Endothelial cell of umbilical vein (primary cell): ENCODE measurements at regions not wholly inside any gene's neighbourhood (a gene's known extent, or its start where the extent isn't known, plus 50 kb on each side); places are given as distances from the start of the nearest gene placed in this dataset.

Experiments used
- BruUV-seq: library from RNA; stranded (reverse); fragments of 400-500 nt; replicated peaks from 2 replicates; lab custom pipeline; 2021; lab: Mats Ljungman, UMichigan
- CTCF ChIA-PET: fragments of 300-600, 350-600 bp; sonication (Branson Sonifier 250); formaldehyde crosslinking; loops from one replicate; lab custom pipeline; 2021; ENCODE audit warnings: antibody characterized with exemption, inconsistent platforms; lab: Charles Lee
- POLR2A ChIA-PET: fragments of 300-600, 350-600 bp; sonication (Branson Sonifier 250); formaldehyde crosslinking; loops from one replicate; lab custom pipeline; 2021; ENCODE audit warnings: antibody characterized with exemption, inconsistent platforms; lab: Charles Lee
- DNase-seq: peaks from one replicate; pipeline ENCODE4 v3.0.0-alpha.2; 2011; ENCODE audit warnings: low read depth, low spot score
- FAIRE-seq: peaks from 2 replicates; lab custom pipeline; 2011; peaks lifted over from hg19 to GRCh38; lab: Jason Lieb, UNC
- H2AFZ ChIP-seq: 2 replicates; pipeline ENCODE4 v1.6.0; 2012; ENCODE audit warnings: low read depth, low read length, control low read depth, inconsistent platforms
- H3K27ac ChIP-seq: 2 replicates; pipeline ENCODE4 v1.5.1; 2011; ENCODE audit warnings: low read depth, mild to moderate bottlenecking, control low read depth, low read length, moderate library complexity; ENCODE audit not compliant: insufficient read depth
- H3K27me3 ChIP-seq, 2 experiments: 2 replicates each; pipeline versions ENCODE4 v1.6.0 to v1.6.1; 2011; ENCODE audit warnings: low read length in 2 of 2, mixed read lengths in 1 of 2; ENCODE audit not compliant: control insufficient read depth in 2 of 2, insufficient read depth in 2 of 2
- H3K36me3 ChIP-seq, 2 experiments: 2 replicates in 1 of 2; 3 replicates in 1 of 2; pipeline ENCODE4 v1.5.1; 2011; ENCODE audit warnings: low read length in 2 of 2, mild to moderate bottlenecking in 1 of 2, moderate library complexity in 1 of 2; ENCODE audit not compliant: control insufficient read depth in 2 of 2, insufficient read depth in 2 of 2; ENCODE audit errors: extremely low read depth in 1 of 2
- H3K4me1 ChIP-seq: 3 replicates; pipeline ENCODE4 v1.5.1; 2011; ENCODE audit warnings: mild to moderate bottlenecking, low read length; ENCODE audit not compliant: control insufficient read depth, insufficient read depth; ENCODE audit errors: extremely low read depth
- H3K4me2 ChIP-seq: 2 replicates; pipeline ENCODE4 v1.6.1; 2011; ENCODE audit warnings: low read length, control low read depth, mixed read lengths; ENCODE audit not compliant: insufficient read depth
- H3K4me3 ChIP-seq, 3 experiments: fragments of 200-600 bp in 1 of 3; sonication (generic), shearing (Covaris generic) in 1 of 3; replicated peaks in 1 of 3; 2 replicates each; pipeline ENCODE4 v1.5.1; 2011 to 2016; ENCODE audit warnings: control low read depth in 3 of 3, low read length in 3 of 3, mild to moderate bottlenecking in 2 of 3, inconsistent platforms in 1 of 3, low read depth in 1 of 3, moderate library complexity in 1 of 3; ENCODE audit not compliant: insufficient read depth in 1 of 3
- H3K79me2 ChIP-seq: 2 replicates; pipeline ENCODE4 v1.6.0; 2012; ENCODE audit warnings: low read length, inconsistent platforms; ENCODE audit not compliant: control insufficient read depth, insufficient read depth
- H3K9ac ChIP-seq: replicated peaks from 2 replicates; pipeline ENCODE3; 2011; ENCODE audit warnings: low read length, control low read depth; ENCODE audit not compliant: insufficient read depth; ENCODE audit errors: extremely low read depth
- H3K9me1 ChIP-seq: replicated peaks from 3 replicates; pipeline ENCODE4 v1.6.0; 2011; ENCODE audit warnings: mild to moderate bottlenecking, low read length; ENCODE audit not compliant: control insufficient read depth, insufficient read depth; ENCODE audit errors: extremely low read depth
- H3K9me3 ChIP-seq: replicated peaks from 2 replicates; pipeline ENCODE4 v1.5.1; 2012; ENCODE audit warnings: low read length, inconsistent platforms; ENCODE audit not compliant: control insufficient read depth, insufficient read depth
- H4K20me1 ChIP-seq: replicated peaks from 2 replicates; pipeline ENCODE3; 2011; ENCODE audit warnings: mild to moderate bottlenecking, low read length; ENCODE audit not compliant: control insufficient read depth, insufficient read depth; ENCODE audit errors: extremely low read depth
- CTCF ChIP-seq, 2 donors: IDR thresholded peaks; 1 replicate in 1 of 2; 2 replicates in 1 of 2; pipeline ENCODE4 v1.5.1; 2011; ENCODE audit warnings: low read length in 2 of 2, mild to moderate bottlenecking in 2 of 2, moderate library complexity in 2 of 2, control low read depth in 1 of 2, inconsistent platforms in 1 of 2, low read depth in 1 of 2; ENCODE audit not compliant: insufficient read depth in 1 of 2; ENCODE audit errors: extremely low read depth in 1 of 2
- EZH2 ChIP-seq: IDR thresholded peaks from 2 replicates; pipeline ENCODE4 v1.6.1; 2012; ENCODE audit warnings: borderline replicate concordance, low read depth, mild to moderate bottlenecking, moderate library complexity, low read length, inconsistent platforms; ENCODE audit not compliant: severe bottlenecking
- FOS ChIP-seq: IDR thresholded peaks from 2 replicates; pipeline ENCODE4 v1.6.1; 2011; ENCODE audit warnings: mild to moderate bottlenecking, low read length, moderate library complexity, borderline replicate concordance; ENCODE audit not compliant: insufficient read depth
- GATA2 ChIP-seq: IDR thresholded peaks from 2 replicates; pipeline ENCODE4 v1.7.0; 2011; ENCODE audit warnings: low read depth, mild to moderate bottlenecking, moderate library complexity, mixed read lengths, low read length; ENCODE audit not compliant: insufficient read length, insufficient read depth
- JUN ChIP-seq: IDR thresholded peaks from 2 replicates; pipeline ENCODE4 v1.6.1; 2011; ENCODE audit warnings: borderline replicate concordance, low read depth; ENCODE audit not compliant: insufficient read length, insufficient read depth
- MAX ChIP-seq: IDR thresholded peaks from 2 replicates; pipeline ENCODE4 v1.6.1; 2011; ENCODE audit not compliant: insufficient read depth, insufficient read length
- MYC ChIP-seq: IDR thresholded peaks from one replicate; pipeline ENCODE4 v1.6.1; 2011; ENCODE audit warnings: mild to moderate bottlenecking, low read depth, low read length
- POLR2A ChIP-seq: IDR thresholded peaks from 2 replicates; pipeline ENCODE4 v1.6.1; 2012; ENCODE audit warnings: low read depth, mild to moderate bottlenecking, control low read depth, low read length
- POLR2AphosphoS5 ChIP-seq: IDR thresholded peaks from 2 replicates; pipeline ENCODE4 v1.6.1; 2012; ENCODE audit warnings: low read depth, mild to moderate bottlenecking, control low read depth, low read length, moderate library complexity; ENCODE audit not compliant: insufficient read depth
- dilution Hi-C: fragments of 300-500 bp; cut with MboI; formaldehyde crosslinking; loops from one replicate; pipeline ENCODE4 v1.15.0; 2019; ENCODE audit warnings: low sequenced_read_pairs; ENCODE audit not compliant: extremely low pct_ligation_motif_present
- intact Hi-C: fragments of 100-400 bp; cut with micrococcal nuclease; formaldehyde crosslinking; loops from one replicate; pipeline ENCODE4 v1.10.0; 2022

GRCh38 chr3:62938583-62938982 lies 63.4 kb upstream of the CADPS start:
- Histone ChIP-seq H3K4me3 (no peak overlapping the region), H3K79me2 (no peaks in the 10 kb centered on the region), H3K9me3 (no peaks in the 10 kb centered on the region), H3K4me2 (no peak overlapping the region), H3K9ac (no peak overlapping the region), H3K4me1 (no peaks in the 10 kb centered on the region), H3K27ac (no peak overlapping the region), H2AFZ (no peak overlapping the region), H3K36me3 (no peaks in the 10 kb centered on the region), H3K9me1 (no peaks in the 10 kb centered on the region), H4K20me1 (no peaks in the 10 kb centered on the region), H3K27me3 (no peaks in the 10 kb centered on the region)
- ChIA-PET POLR2A (no interaction called here), CTCF (no interaction called here)
- TF ChIP-seq GATA2 (no peak), POLR2AphosphoS5 (no peak), POLR2A (no peak), EZH2 (no peak), MAX (no peak), CTCF (IDR thresholded peaks at IDR 0.05; ENCODE audit: extremely low read depth in 1 of 2, insufficient read depth in 1 of 2, low read depth in 1 of 2, low read length in 2 of 2) (no peak), JUN (no peak), FOS (no peak), MYC (no peak)
- FAIRE-seq (no peak), DNase-seq (no peak)
- dilution Hi-C loops: no loop called here
- intact Hi-C loops: no loop called here
- BruUV-seq: no TSS peak
